ENCODE measurements at regions not wholly inside any gene's neighbourhood (a gene's known extent, or its start where the extent isn't known, plus 50 kb on each side); places are given as distances from the start of the nearest gene placed in this dataset.

DNA sequence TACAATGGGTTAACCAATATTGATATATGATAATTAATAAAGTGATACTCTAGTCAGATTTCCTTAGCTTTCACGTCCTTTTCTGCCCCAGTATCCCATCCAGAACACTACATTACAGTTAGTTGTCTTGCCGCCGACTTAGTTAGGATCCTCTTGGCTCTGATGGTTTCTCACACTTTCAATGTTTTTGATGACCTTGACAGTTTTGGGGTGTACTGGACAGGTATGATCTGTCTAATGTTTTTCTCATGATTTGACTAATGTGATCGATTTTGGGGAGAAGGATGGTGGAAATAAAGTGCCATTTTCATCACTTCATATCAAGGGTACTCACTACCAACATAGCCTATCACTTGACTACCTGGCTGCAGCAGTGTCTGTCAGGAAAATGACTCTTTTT is 245.0 kb upstream of the TMC3 start (continued):
- TF ChIP-seq POLR2AphosphoS5 (IDR thresholded peaks at IDR 0.05; ENCODE audit: low read depth) = no peak
- no peak for TF ChIP-seq CREB1 (CRISPR knock-in tag; IDR thresholded peaks at IDR 0.05; ENCODE audit: low read depth)
- no peak for TF ChIP-seq NANOG (IDR thresholded peaks at IDR 0.05; ENCODE audit: borderline replicate concordance)
- TF ChIP-seq ZNF114 (CRISPR knock-in tag; IDR thresholded peaks at IDR 0.05) = no peak
- TF ChIP-seq, protein P1, sequence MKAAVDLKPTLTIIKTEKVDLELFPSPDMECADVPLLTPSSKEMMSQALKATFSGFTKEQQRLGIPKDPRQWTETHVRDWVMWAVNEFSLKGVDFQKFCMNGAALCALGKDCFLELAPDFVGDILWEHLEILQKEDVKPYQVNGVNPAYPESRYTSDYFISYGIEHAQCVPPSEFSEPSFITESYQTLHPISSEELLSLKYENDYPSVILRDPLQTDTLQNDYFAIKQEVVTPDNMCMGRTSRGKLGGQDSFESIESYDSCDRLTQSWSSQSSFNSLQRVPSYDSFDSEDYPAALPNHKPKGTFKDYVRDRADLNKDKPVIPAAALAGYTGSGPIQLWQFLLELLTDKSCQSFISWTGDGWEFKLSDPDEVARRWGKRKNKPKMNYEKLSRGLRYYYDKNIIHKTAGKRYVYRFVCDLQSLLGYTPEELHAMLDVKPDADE (IDR thresholded peaks at IDR 0.05) = no peak
- no peak for TF ChIP-seq EZH2phosphoT487 (IDR thresholded peaks at IDR 0.05; ENCODE audit: unreplicated experiment)
- TF ChIP-seq, protein P2, sequence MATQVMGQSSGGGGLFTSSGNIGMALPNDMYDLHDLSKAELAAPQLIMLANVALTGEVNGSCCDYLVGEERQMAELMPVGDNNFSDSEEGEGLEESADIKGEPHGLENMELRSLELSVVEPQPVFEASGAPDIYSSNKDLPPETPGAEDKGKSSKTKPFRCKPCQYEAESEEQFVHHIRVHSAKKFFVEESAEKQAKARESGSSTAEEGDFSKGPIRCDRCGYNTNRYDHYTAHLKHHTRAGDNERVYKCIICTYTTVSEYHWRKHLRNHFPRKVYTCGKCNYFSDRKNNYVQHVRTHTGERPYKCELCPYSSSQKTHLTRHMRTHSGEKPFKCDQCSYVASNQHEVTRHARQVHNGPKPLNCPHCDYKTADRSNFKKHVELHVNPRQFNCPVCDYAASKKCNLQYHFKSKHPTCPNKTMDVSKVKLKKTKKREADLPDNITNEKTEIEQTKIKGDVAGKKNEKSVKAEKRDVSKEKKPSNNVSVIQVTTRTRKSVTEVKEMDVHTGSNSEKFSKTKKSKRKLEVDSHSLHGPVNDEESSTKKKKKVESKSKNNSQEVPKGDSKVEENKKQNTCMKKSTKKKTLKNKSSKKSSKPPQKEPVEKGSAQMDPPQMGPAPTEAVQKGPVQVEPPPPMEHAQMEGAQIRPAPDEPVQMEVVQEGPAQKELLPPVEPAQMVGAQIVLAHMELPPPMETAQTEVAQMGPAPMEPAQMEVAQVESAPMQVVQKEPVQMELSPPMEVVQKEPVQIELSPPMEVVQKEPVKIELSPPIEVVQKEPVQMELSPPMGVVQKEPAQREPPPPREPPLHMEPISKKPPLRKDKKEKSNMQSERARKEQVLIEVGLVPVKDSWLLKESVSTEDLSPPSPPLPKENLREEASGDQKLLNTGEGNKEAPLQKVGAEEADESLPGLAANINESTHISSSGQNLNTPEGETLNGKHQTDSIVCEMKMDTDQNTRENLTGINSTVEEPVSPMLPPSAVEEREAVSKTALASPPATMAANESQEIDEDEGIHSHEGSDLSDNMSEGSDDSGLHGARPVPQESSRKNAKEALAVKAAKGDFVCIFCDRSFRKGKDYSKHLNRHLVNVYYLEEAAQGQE (IDR thresholded peaks at IDR 0.05; ENCODE audit: unreplicated experiment) = no peak
- TF ChIP-seq STAT1 (IDR thresholded peaks at IDR 0.05; ENCODE audit: unreplicated experiment) = no peak
- no peak for TF ChIP-seq EZH2 (IDR thresholded peaks at IDR 0.05; ENCODE audit: low read depth, unreplicated experiment)
- TF ChIP-seq JUNB (IDR thresholded peaks at IDR 0.05; ENCODE audit: unreplicated experiment) = no peak
- no peak for TF ChIP-seq ZNF331 (CRISPR knock-in tag; IDR thresholded peaks at IDR 0.05; ENCODE audit: low read depth)

GRCh38 chr15:81612631-81613030 is 238.6 kb upstream of the TMC3 start:
- no peaks in the 10 kb centered on the region for H3K36me3 Mint-ChIP-seq (ENCODE audit: low read depth)
- H3K27me3 Mint-ChIP-seq (ENCODE audit: insufficient read depth, low read depth, poor library complexity) = peaks cover 2% of the 10 kb centered on the region
- Histone ChIP-seq H3K36me3 (ENCODE audit: insufficient read depth) (no peaks in the 10 kb centered on the region), H3K4me3 (no peak overlapping the region), H2AFZ (no peak overlapping the region; the same call in 1 of the 2 replicates), H4K20me1 (replicated peaks; ENCODE audit: insufficient read depth) (no peaks in the 10 kb centered on the region), H3K79me2 (replicated peaks; ENCODE audit: insufficient read depth) (no peaks in the 10 kb centered on the region), H3K4me1 (ENCODE audit: insufficient read depth) (no peaks in the 10 kb centered on the region), H3F3A (replicated peaks; ENCODE audit: low read depth) (no peaks in the 10 kb centered on the region), H3K27ac (ENCODE audit: low read depth) (no peak overlapping the region), H3K27me3 (ENCODE audit: insufficient read depth) (no peaks in the 10 kb centered on the region), H3K4me2 (no peak overlapping the region), H3K9me2 (ENCODE audit: insufficient read depth) (no peaks in the 10 kb centered on the region)
- H3K27ac Mint-ChIP-seq = no peak overlapping the region
- no peaks in the 10 kb centered on the region for H3K9me3 Mint-ChIP-seq
- DNase-seq (ENCODE audit: low spot score) (peak; percentile 78), ATAC-seq (peak; percentile 97)
- peaks cover 19% of the 10 kb centered on the region for H3K4me1 Mint-ChIP-seq
- no peak overlapping the region for H3K4me3 Mint-ChIP-seq
- TF ChIP-seq STAT1 (IDR thresholded peaks at IDR 0.05; ENCODE audit: unreplicated experiment) (no peak), CREB1 (CRISPR knock-in tag; IDR thresholded peaks at IDR 0.05; ENCODE audit: low read depth) (no peak), CTCF (conservative IDR thresholded peaks at IDR 0.05; ENCODE audit: low read depth in 2 of 2) (peak; percentile 39 to 76; a peak in 3 of 4 replicates)
- TF ChIP-seq, protein P3, sequence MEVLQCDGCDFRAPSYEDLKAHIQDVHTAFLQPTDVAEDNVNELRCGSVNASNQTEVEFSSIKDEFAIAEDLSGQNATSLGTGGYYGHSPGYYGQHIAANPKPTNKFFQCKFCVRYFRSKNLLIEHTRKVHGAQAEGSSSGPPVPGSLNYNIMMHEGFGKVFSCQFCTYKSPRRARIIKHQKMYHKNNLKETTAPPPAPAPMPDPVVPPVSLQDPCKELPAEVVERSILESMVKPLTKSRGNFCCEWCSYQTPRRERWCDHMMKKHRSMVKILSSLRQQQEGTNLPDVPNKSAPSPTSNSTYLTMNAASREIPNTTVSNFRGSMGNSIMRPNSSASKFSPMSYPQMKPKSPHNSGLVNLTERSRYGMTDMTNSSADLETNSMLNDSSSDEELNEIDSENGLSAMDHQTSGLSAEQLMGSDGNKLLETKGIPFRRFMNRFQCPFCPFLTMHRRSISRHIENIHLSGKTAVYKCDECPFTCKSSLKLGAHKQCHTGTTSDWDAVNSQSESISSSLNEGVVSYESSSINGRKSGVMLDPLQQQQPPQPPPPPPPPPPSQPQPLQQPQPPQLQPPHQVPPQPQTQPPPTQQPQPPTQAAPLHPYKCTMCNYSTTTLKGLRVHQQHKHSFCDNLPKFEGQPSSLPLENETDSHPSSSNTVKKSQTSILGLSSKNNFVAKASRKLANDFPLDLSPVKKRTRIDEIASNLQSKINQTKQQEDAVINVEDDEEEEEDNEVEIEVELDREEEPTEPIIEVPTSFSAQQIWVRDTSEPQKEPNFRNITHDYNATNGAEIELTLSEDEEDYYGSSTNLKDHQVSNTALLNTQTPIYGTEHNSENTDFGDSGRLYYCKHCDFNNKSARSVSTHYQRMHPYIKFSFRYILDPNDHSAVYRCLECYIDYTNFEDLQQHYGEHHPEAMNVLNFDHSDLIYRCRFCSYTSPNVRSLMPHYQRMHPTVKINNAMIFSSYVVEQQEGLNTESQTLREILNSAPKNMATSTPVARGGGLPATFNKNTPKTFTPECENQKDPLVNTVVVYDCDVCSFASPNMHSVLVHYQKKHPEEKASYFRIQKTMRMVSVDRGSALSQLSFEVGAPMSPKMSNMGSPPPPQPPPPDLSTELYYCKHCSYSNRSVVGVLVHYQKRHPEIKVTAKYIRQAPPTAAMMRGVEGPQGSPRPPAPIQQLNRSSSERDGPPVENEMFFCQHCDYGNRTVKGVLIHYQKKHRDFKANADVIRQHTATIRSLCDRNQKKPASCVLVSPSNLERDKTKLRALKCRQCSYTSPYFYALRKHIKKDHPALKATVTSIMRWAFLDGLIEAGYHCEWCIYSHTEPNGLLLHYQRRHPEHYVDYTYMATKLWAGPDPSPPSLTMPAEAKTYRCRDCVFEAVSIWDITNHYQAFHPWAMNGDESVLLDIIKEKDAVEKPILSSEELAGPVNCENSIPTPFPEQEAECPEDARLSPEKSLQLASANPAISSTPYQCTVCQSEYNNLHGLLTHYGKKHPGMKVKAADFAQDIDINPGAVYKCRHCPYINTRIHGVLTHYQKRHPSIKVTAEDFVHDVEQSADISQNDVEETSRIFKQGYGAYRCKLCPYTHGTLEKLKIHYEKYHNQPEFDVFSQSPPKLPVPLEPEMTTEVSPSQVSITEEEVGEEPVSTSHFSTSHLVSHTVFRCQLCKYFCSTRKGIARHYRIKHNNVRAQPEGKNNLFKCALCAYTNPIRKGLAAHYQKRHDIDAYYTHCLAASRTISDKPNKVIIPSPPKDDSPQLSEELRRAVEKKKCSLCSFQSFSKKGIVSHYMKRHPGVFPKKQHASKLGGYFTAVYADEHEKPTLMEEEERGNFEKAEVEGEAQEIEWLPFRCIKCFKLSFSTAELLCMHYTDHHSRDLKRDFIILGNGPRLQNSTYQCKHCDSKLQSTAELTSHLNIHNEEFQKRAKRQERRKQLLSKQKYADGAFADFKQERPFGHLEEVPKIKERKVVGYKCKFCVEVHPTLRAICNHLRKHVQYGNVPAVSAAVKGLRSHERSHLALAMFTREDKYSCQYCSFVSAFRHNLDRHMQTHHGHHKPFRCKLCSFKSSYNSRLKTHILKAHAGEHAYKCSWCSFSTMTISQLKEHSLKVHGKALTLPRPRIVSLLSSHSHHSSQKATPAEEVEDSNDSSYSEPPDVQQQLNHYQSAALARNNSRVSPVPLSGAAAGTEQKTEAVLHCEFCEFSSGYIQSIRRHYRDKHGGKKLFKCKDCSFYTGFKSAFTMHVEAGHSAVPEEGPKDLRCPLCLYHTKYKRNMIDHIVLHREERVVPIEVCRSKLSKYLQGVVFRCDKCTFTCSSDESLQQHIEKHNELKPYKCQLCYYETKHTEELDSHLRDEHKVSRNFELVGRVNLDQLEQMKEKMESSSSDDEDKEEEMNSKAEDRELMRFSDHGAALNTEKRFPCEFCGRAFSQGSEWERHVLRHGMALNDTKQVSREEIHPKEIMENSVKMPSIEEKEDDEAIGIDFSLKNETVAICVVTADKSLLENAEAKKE (CRISPR knock-in tag; IDR thresholded peaks at IDR 0.05) = peak; percentile 50; the same call in 1 of the 2 replicates

All from GM23338 (cell line).